Duodenal mucosa (tissue), 2 donors: ENCODE measurements at regions not wholly inside any gene's neighbourhood (a gene's known extent, or its start where the extent isn't known, plus 50 kb on each side); places are given as distances from the start of the nearest gene placed in this dataset.

ENCODE experiments used
- H3K27ac ChIP-seq: one replicate; pipeline ENCODE4 v1.7.0; 2013; ENCODE audit warnings: low read depth, low read length
- H3K27me3 ChIP-seq, 2 donors: one replicate each; pipeline ENCODE4 v1.7.0; 2013; ENCODE audit warnings: low read length in 2 of 2, control low read depth in 1 of 2; ENCODE audit not compliant: insufficient read depth in 2 of 2, control insufficient read depth in 1 of 2
- H3K36me3 ChIP-seq, 2 donors: one replicate each; pipeline ENCODE4 v1.7.0; 2013; ENCODE audit warnings: low read length in 2 of 2, control low read depth in 1 of 2; ENCODE audit not compliant: insufficient read depth in 2 of 2, control insufficient read depth in 1 of 2
- H3K4me1 ChIP-seq, 2 donors: one replicate each; pipeline ENCODE4 v1.7.0; 2013; ENCODE audit warnings: low read length in 2 of 2, control low read depth in 1 of 2; ENCODE audit not compliant: insufficient read depth in 2 of 2, control insufficient read depth in 1 of 2
- H3K4me3 ChIP-seq, 2 donors: one replicate each; pipeline ENCODE4 v1.7.0; 2013; ENCODE audit warnings: low read length in 2 of 2, low read depth in 1 of 2
- H3K9ac ChIP-seq, 2 donors: one replicate each; pipeline ENCODE4 v1.7.0; 2013; ENCODE audit warnings: low read length in 2 of 2, low read depth in 1 of 2
- H3K9me3 ChIP-seq, 2 donors: one replicate each; pipeline ENCODE4 v1.7.0; 2013; ENCODE audit warnings: low read length in 2 of 2, control low read depth in 1 of 2; ENCODE audit not compliant: control insufficient read depth in 1 of 2

DNA sequence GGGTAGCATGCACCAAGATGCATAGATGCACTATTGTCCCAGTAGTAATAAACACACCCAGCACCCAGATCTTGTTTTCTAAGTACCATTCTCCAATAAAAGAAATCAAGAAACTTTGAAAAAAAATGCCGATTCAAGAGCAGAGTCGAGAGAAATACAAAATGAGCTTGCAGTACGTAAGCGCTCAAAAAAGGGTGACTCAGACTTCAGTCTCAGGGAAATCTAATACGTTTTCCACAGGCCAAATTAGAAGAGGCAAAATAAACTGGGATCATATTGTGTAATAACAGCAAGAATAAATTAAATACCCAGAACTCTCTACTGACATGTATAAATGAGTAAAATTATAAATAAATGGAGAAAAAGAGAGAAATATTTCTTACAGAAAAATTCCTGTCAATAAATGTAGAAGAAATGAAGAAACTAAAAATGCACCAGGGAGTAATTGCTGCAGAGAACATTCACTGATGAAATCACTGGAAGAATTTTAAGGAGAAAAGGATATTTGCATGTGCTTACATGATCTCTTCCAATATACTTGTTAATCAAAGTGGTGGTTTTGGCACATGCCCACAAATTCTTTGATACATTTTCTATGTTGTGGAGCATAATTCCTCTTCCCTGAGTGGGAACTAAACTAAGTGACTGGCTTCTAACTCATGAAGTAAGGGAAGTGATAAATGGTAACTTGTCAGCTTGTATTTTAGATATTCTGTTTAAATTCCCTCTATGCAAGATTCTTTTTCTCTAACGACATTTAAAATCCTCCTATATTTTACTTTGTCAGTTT is 567.6 kb upstream of the ADAMTS16 start:
- H3K4me3 ChIP-seq = no peak overlapping the region
- H3K4me1 ChIP-seq = no peaks in the 10 kb centered on the region
- H3K36me3 ChIP-seq = no peaks in the 10 kb centered on the region
- H3K27ac ChIP-seq = no peak overlapping the region
- H3K9ac ChIP-seq = no peak overlapping the region
- H3K9me3 ChIP-seq = peaks cover 0 to 7% of the 10 kb centered on the region in 2 donors
- no peaks in the 10 kb centered on the region for H3K27me3 ChIP-seq

DNA sequence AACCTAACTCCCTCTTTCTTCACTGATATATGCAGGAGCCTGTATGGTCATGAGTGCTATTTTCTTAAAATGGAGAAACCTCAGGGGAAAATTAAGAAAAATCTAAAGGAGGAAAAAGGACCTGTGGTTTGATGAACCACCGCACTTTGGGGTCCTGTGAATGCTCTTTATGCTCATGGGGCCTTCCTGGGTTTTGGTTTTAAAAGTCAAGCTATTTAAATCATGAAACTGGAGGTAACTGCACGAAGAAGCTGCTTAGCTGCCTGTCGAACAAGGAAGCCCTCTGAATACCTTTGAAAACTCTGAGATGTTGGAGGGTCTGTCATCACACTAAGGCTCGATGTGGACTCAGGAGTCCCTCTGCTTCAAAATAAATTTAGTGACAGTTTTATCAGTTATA is 564.5 kb upstream of the ADAMTS16 start:
- no peaks in the 10 kb centered on the region for H3K27me3 ChIP-seq
- no peak overlapping the region for H3K9ac ChIP-seq
- peaks cover 0 to 4% of the 10 kb centered on the region in 2 donors for H3K9me3 ChIP-seq
- no peak overlapping the region for H3K4me3 ChIP-seq
- H3K27ac ChIP-seq = no peak overlapping the region
- no peaks in the 10 kb centered on the region for H3K36me3 ChIP-seq
- no peaks in the 10 kb centered on the region for H3K4me1 ChIP-seq

DNA sequence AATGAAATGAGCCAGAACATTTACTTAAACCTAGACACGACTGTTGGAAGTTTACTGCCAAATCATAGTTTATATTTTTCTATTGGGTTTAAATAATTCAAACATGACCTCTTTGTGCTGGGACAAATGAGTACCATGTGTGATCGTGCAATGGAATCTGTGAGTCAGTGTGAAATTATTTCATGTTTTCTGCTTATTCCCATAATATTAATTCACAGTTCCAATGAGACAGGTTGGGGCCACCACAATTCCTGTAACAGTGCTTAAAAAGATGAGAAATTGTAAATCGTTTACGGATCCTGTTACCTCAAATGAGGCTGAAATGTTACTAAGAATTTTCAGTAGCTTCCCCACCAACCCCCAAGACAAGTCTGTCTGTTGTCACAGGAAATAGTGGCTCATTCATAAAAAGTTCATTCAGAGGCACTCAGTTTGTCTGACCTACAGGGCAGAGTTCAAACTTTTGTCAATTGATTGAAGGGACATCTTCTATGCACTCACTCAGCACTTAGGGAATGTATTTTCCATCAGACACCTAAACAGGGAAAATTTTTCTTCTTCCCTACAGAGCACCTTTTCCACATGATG is 563.9 kb upstream of the ADAMTS16 start:
- H3K36me3 ChIP-seq = no peaks in the 10 kb centered on the region
- H3K9me3 ChIP-seq = peaks cover 4 to 11% of the 10 kb centered on the region in 2 donors
- H3K4me1 ChIP-seq = no peaks in the 10 kb centered on the region
- no peaks in the 10 kb centered on the region for H3K27me3 ChIP-seq
- H3K4me3 ChIP-seq = no peak overlapping the region
- no peak overlapping the region for H3K9ac ChIP-seq
- H3K27ac ChIP-seq = no peak overlapping the region

DNA sequence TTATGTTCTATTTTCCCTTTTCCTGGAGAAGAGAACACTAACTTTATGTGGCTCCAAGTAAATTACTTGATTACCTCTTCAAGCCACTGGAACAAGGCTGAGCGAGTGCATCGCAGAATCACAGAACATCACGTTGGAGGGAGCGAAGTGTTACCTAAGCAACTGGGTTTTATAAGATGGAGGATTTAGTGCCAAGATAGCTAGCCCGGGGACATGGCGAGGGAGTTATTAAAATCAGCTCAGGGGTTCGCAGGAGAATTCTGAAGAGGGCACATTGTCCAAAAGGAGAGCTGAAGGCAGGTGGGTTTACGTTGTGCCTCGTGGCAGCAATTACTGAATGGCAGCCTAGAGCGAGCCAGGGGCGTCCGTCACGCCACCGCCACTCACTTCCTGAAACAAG is 563.2 kb upstream of the ADAMTS16 start:
- no peak overlapping the region for H3K4me3 ChIP-seq
- H3K9me3 ChIP-seq = peaks cover 4 to 12% of the 10 kb centered on the region in 2 donors
- no peak overlapping the region for H3K27ac ChIP-seq
- H3K4me1 ChIP-seq = no peaks in the 10 kb centered on the region
- H3K36me3 ChIP-seq = no peaks in the 10 kb centered on the region
- no peaks in the 10 kb centered on the region for H3K27me3 ChIP-seq
- no peak overlapping the region for H3K9ac ChIP-seq

DNA sequence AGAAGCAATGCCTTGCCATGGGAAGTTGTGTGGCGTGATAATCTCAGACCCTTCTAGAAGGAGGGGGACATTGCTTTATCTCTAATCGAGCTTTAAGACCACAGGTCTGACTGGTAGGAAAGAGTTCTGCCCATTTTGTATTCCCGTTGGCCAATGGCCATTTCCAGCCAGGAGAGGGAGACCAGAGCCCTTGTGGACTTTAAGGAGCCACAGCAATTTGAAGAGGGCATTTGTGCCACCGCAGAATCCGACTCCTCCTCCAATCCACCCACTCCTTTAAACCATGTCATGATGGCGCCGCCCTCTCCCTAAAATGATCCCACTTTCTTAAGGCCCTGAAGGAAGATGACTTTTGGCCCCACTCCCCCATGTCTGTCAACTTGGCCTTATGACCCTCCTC is 560.5 kb upstream of the ADAMTS16 start:
- Histone ChIP-seq H3K4me3 (no peak overlapping the region), H3K36me3 (no peaks in the 10 kb centered on the region), H3K9me3 (peaks cover 4 to 9% of the 10 kb centered on the region in 2 donors), H3K4me1 (no peaks in the 10 kb centered on the region), H3K27me3 (no peaks in the 10 kb centered on the region), H3K9ac (no peak overlapping the region), H3K27ac (no peak overlapping the region)

DNA sequence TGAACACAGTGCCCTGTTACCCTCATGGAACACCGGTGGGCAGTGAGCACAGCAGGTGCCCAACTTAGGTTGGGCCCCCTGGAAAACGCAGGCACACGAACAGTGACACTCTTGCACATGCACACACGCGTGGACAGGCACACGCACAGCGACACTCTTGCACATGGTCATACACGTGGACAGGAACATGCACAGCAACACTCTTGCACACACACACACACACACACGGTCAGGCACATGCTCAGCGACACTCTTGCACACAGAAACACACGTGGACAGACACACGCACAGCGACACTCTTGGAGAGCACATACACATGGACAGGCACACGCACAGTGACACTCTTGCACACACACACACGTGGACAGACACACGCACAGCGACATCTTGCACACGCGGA is 559.4 kb upstream of the ADAMTS16 start:
- no peak overlapping the region for H3K27ac ChIP-seq
- H3K9ac ChIP-seq = no peak overlapping the region
- H3K4me1 ChIP-seq = no peaks in the 10 kb centered on the region
- no peaks in the 10 kb centered on the region for H3K36me3 ChIP-seq
- H3K27me3 ChIP-seq = no peaks in the 10 kb centered on the region
- H3K9me3 ChIP-seq = peaks cover 4 to 9% of the 10 kb centered on the region in 2 donors
- H3K4me3 ChIP-seq = no peak overlapping the region

DNA sequence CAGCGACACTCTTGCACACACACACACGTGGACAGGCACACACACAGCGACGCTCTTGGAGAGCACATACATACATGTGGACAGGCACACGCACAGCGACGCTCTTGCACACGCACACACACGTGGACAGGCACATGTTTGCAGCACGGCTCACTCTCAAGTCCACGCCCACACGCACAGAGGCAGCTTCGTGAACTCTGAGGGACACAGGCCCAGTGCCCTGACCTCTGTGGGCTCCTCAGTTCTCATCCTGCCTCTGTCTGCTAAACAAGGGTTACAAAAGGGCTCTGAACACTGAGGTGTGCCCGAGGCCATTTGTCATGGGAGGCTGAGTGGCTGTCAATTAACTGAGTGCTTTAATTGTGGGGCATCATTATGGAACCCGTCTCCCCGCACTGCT is 558.8 kb upstream of the ADAMTS16 start:
- H3K4me3 ChIP-seq = no peak overlapping the region
- H3K9ac ChIP-seq = no peak overlapping the region
- H3K36me3 ChIP-seq = no peaks in the 10 kb centered on the region
- peaks cover 4 to 14% of the 10 kb centered on the region in 2 donors for H3K9me3 ChIP-seq
- no peaks in the 10 kb centered on the region for H3K27me3 ChIP-seq
- no peak overlapping the region for H3K27ac ChIP-seq
- H3K4me1 ChIP-seq = no peaks in the 10 kb centered on the region

DNA sequence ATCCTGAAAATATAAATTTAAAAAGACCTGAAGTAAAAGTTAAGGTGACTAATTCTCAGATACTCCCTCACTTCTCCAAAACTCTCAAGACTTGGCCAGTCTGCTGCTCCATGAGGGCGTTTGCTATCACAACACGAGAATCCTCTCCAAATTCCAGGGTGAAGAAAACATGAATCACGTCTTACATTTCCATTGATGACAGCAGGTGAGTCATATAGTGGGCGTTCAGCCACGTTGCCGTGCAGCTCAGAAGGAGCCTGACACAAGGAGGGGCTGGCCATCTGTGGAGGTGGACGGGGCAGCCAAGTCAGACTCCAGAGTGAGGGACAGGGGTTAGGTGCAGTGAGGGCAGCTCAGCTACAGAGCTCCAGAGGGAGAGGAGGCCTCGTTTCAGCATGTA is 555.1 kb upstream of the ADAMTS16 start:
- H3K27me3 ChIP-seq = no peaks in the 10 kb centered on the region
- H3K27ac ChIP-seq = no peak overlapping the region
- no peaks in the 10 kb centered on the region for H3K36me3 ChIP-seq
- H3K9ac ChIP-seq = no peak overlapping the region
- no peaks in the 10 kb centered on the region for H3K4me1 ChIP-seq
- no peak overlapping the region for H3K4me3 ChIP-seq
- peaks cover 4 to 17% of the 10 kb centered on the region in 2 donors for H3K9me3 ChIP-seq

DNA sequence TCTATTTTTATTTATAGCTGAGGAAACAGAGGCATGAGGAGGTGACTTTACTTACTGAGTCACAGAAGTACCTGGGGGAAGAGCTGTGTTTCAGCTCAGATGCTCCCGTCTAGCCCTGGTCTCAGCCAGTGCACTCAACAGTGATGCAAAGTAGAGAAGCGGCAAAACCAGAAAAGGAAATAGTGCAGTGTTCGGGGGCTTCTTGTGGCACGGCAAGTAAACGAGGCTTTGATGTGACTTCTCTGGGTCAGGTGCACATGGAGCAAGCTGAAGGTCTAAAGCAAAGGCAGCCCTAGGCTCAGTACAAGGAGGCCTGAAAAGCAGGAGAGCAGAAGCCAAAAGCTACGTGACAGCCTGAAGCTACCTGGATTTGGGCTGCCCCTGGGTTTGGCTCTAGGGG is 526.7 kb upstream of the ADAMTS16 start:
- Histone ChIP-seq H3K36me3 (no peaks in the 10 kb centered on the region), H3K9me3 (peaks cover 0 to 9% of the 10 kb centered on the region in 2 donors), H3K9ac (no peak overlapping the region), H3K4me1 (no peaks in the 10 kb centered on the region), H3K27me3 (no peaks in the 10 kb centered on the region), H3K4me3 (no peak overlapping the region), H3K27ac (no peak overlapping the region)

DNA sequence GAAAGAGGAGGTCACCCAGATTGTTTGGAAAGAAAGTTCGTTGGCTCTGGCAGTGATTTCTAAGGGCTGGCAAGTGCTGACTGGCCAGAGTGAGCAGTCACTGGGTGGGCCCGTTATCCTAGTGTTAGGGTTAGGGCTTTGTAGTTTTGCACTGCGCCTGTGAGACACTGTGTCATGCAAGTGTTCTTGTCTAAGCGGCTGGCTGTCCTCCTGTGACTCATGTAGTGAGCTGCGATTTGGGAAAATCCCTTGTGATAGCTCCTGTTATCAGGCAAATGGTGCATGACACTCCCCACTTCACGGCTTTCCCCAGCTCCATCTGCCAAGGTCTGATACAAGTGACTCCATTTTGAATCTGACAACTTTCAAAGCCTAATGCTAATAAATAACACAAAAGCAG is 526.0 kb upstream of the ADAMTS16 start:
- H3K9me3 ChIP-seq = peaks cover 0 to 8% of the 10 kb centered on the region in 2 donors
- no peaks in the 10 kb centered on the region for H3K36me3 ChIP-seq
- no peaks in the 10 kb centered on the region for H3K4me1 ChIP-seq
- H3K27ac ChIP-seq = no peak overlapping the region
- H3K9ac ChIP-seq = no peak overlapping the region
- no peaks in the 10 kb centered on the region for H3K27me3 ChIP-seq
- H3K4me3 ChIP-seq = no peak overlapping the region
